Naive thymus-derived CD4-positive, alpha-beta T cell (primary cell): ENCODE measurements at regions not wholly inside any gene's neighbourhood (a gene's known extent, or its start where the extent isn't known, plus 50 kb on each side); places are given as distances from the start of the nearest gene placed in this dataset.

Experiments
- ATAC-seq: fragments of 150-1000 bp; cut with Tn5 transposase; 2 replicates; pipeline ENCODE4 v1.10.0; 2021; ENCODE audit warnings: mild to moderate bottlenecking, moderate library complexity
- CTCF ChIA-PET: fragments of 350-600 bp; sonication (Branson Sonifier 250); formaldehyde crosslinking; loops from one replicate; lab custom pipeline; 2021; ENCODE audit warnings: antibody characterized with exemption; lab: Charles Lee
- POLR2A ChIA-PET: fragments of 350-600 bp; sonication (Branson Sonifier 250); formaldehyde crosslinking; loops from one replicate; lab custom pipeline; 2021; ENCODE audit warnings: antibody characterized with exemption, inconsistent platforms; lab: Charles Lee
- DNase-seq, 9 donors: peaks; one replicate each; pipeline versions ENCODE4 v3.0.0 to v3.0.0-alpha.2; 2020 to 2022; ENCODE audit warnings: mixed read lengths in 1 of 9
- H3K27ac ChIP-seq: one replicate; pipeline ENCODE4 v1.7.0; 2013; ENCODE audit warnings: mild to moderate bottlenecking, low read depth, low read length, moderate library complexity
- H3K27me3 ChIP-seq, 2 donors: one replicate each; pipeline ENCODE4 v1.7.0; 2013; ENCODE audit warnings: low read length in 2 of 2, mild to moderate bottlenecking in 2 of 2, moderate library complexity in 2 of 2; ENCODE audit not compliant: control insufficient read depth in 2 of 2, insufficient read depth in 2 of 2
- H3K36me3 ChIP-seq, 3 experiments: 1 replicate in 2 of 3; 2 replicates in 1 of 3; pipeline ENCODE4 v1.7.0; 2013; ENCODE audit warnings: low read length in 3 of 3, mild to moderate bottlenecking in 3 of 3, moderate library complexity in 1 of 3; ENCODE audit not compliant: insufficient read depth in 3 of 3, control insufficient read depth in 2 of 3
- H3K4me1 ChIP-seq, 2 donors: one replicate each; pipeline ENCODE4 v1.7.0; 2013; ENCODE audit warnings: low read length in 2 of 2, mild to moderate bottlenecking in 2 of 2, moderate library complexity in 1 of 2; ENCODE audit not compliant: control insufficient read depth in 2 of 2, insufficient read depth in 2 of 2
- H3K4me3 ChIP-seq: 2 replicates; pipeline ENCODE4 v1.7.0; 2013; ENCODE audit warnings: mild to moderate bottlenecking, low read length
- H3K9me3 ChIP-seq, 3 experiments: 1 replicate in 2 of 3; 2 replicates in 1 of 3; pipeline ENCODE4 v1.7.0; 2013; ENCODE audit warnings: low read length in 3 of 3; ENCODE audit not compliant: control insufficient read depth in 2 of 3
- H3K27ac Mint-ChIP-seq, 9 donors: one replicate each; pipeline ENCODE4 v1.8.0; 2020 to 2022; ENCODE audit warnings: mixed read lengths in 9 of 9, mild to moderate bottlenecking in 8 of 9, moderate library complexity in 5 of 9, inconsistent platforms in 2 of 9
- H3K27me3 Mint-ChIP-seq, 5 donors: one replicate each; pipeline ENCODE4 v1.8.0; 2021 to 2022; ENCODE audit warnings: mixed read lengths in 5 of 5, mild to moderate bottlenecking in 1 of 5
- H3K36me3 Mint-ChIP-seq, 5 donors: one replicate each; pipeline ENCODE4 v1.8.0; 2020 to 2022; ENCODE audit warnings: mixed read lengths in 5 of 5, mild to moderate bottlenecking in 3 of 5, inconsistent platforms in 1 of 5
- H3K4me1 Mint-ChIP-seq, 7 donors: one replicate each; pipeline ENCODE4 v1.8.0; 2020 to 2022; ENCODE audit warnings: mixed read lengths in 7 of 7, mild to moderate bottlenecking in 3 of 7, inconsistent platforms in 1 of 7
- H3K4me3 Mint-ChIP-seq, 10 donors: one replicate each; pipeline ENCODE4 v1.8.0; 2020 to 2022; ENCODE audit warnings: mild to moderate bottlenecking in 10 of 10, mixed read lengths in 10 of 10, moderate library complexity in 6 of 10, inconsistent platforms in 2 of 10
- H3K9me3 Mint-ChIP-seq, 11 donors: one replicate each; pipeline ENCODE4 v1.8.0; 2020 to 2022; ENCODE audit warnings: mixed read lengths in 11 of 11, mild to moderate bottlenecking in 4 of 11, inconsistent platforms in 1 of 11, moderate library complexity in 1 of 11
- intact Hi-C, 2 donors: fragments of 100-400 bp; cut with micrococcal nuclease; formaldehyde crosslinking; loops; one replicate each; pipeline ENCODE4 v1.15.1; 2023

GRCh38 chr11:95703049-95703448 lies 86.5 kb downstream of the FAM76B start:
- CTCF ChIA-PET: interaction anchor here (0.6 to 12.4 kb wide), 4 partner anchors 11 to 772 kb away, joined by 3 to 192 read pairs (median 4); no protein-coding TSS in a partner anchor
- no peaks in the 10 kb centered on the region for H3K27me3 ChIP-seq
- H3K4me3 ChIP-seq: peak overlapping the region; percentile 8
- H3K4me1 Mint-ChIP-seq: peaks cover 23 to 40% (median 36%) of the 10 kb centered on the region in 7 donors
- H3K27ac ChIP-seq: peak overlapping the region; percentile 36
- no peaks in the 10 kb centered on the region for H3K27me3 Mint-ChIP-seq
- peaks cover 0 to 12% (median 0%) of the 10 kb centered on the region in 5 donors for H3K36me3 Mint-ChIP-seq
- POLR2A ChIA-PET: interaction anchor here (0.8 to 13.2 kb wide), 10 partner anchors 10 to 549 kb away, joined by 3 to 127 read pairs (median 5); partner anchors contain the start of gene SESN3
- H3K27ac Mint-ChIP-seq: peak overlapping the region in 1 of 9 donors; percentile 68
- ATAC-seq (no peak), DNase-seq (no peak)
- intact Hi-C loops: loop anchor here (1.0 to 10.0 kb wide), 8 partner anchors 36 to 634 kb away; no protein-coding TSS in a partner anchor
- H3K9me3 ChIP-seq: no peaks in the 10 kb centered on the region
- no peaks in the 10 kb centered on the region for H3K36me3 ChIP-seq
- peaks cover 49 to 68% of the 10 kb centered on the region in 2 donors for H3K4me1 ChIP-seq
- peak overlapping the region in 4 of 10 donors; percentile 12 to 51 (median 24) for H3K4me3 Mint-ChIP-seq
- peaks cover 0 to 4% (median 0%) of the 10 kb centered on the region in 11 donors for H3K9me3 Mint-ChIP-seq

- peaks cover 26 to 46% (median 41%) of the 10 kb centered on the region in 7 donors for H3K4me1 Mint-ChIP-seq
- no peak overlapping the region for H3K4me3 ChIP-seq
- H3K9me3 Mint-ChIP-seq: peaks cover 0 to 4% (median 0%) of the 10 kb centered on the region in 11 donors
- intact Hi-C loops: loop anchor here (5.0 to 10.0 kb wide), 7 partner anchors 35 to 610 kb away; no protein-coding TSS in a partner anchor
- DNase-seq (no peak), ATAC-seq (no peak)
- H3K36me3 ChIP-seq: no peaks in the 10 kb centered on the region
- H3K27me3 ChIP-seq: no peaks in the 10 kb centered on the region
- peaks cover 49 to 74% of the 10 kb centered on the region in 2 donors for H3K4me1 ChIP-seq
- H3K36me3 Mint-ChIP-seq: peaks cover 0 to 15% (median 0%) of the 10 kb centered on the region in 5 donors
- no peaks in the 10 kb centered on the region for H3K9me3 ChIP-seq
- POLR2A ChIA-PET: interaction anchor here (0.7 to 13.2 kb wide), 10 partner anchors 11 to 548 kb away, joined by 3 to 127 read pairs (median 5); partner anchors contain the start of gene SESN3
- peak overlapping the region in 3 of 10 donors; percentile 12 to 51 (median 37) for H3K4me3 Mint-ChIP-seq
- H3K27ac ChIP-seq: no peak overlapping the region
- peak overlapping the region in 1 of 9 donors; percentile 68 for H3K27ac Mint-ChIP-seq
- CTCF ChIA-PET: interaction anchor here (0.6 to 12.4 kb wide), 7 partner anchors 11 to 771 kb away, joined by 3 to 192 read pairs (median 4); no protein-coding TSS in a partner anchor
- H3K27me3 Mint-ChIP-seq: no peaks in the 10 kb centered on the region
Measured at GRCh38 chr11:95702526-95702925, 87.1 kb downstream of the FAM76B start.

GRCh38 chr11:95700471-95700817 lies 89.1 kb downstream of the FAM76B start:
- H3K4me1 ChIP-seq: peaks cover 46 to 74% of the 10 kb centered on the region in 2 donors
- no peaks in the 10 kb centered on the region for H3K27me3 ChIP-seq
- intact Hi-C loops: loop anchor here (1.0 to 10.0 kb wide), 12 partner anchors 11 to 608 kb away; partner anchors contain the start of genes SESN3 (in 2 of the 2) and FAM76B (in 1 of the 2)
- H3K9me3 Mint-ChIP-seq: peaks cover 0 to 11% (median 2%) of the 10 kb centered on the region in 11 donors
- peak; percentile 64 for ATAC-seq
- no peaks in the 10 kb centered on the region for H3K27me3 Mint-ChIP-seq
- H3K27ac ChIP-seq: peak overlapping the region; percentile 85
- peak overlapping the region in 8 of 9 donors; percentile 95 to 99 (median 96) for H3K27ac Mint-ChIP-seq
- ChIA-PET CTCF (interaction anchor here (0.6 to 3.5 kb wide), 7 partner anchors 10 to 546 kb away, joined by 3 to 18 read pairs (median 4); partner anchors contain the start of gene SESN3), POLR2A (interaction anchor here (0.6 to 13.2 kb wide), 12 partner anchors 10 to 633 kb away, joined by 3 to 127 read pairs (median 8); partner anchors contain the start of genes SESN3 and SRSF8)
- peak overlapping the region; percentile 36 for H3K4me3 ChIP-seq
- peak overlapping the region; percentile 68 to 87 (median 76) for H3K4me3 Mint-ChIP-seq
- no peaks in the 10 kb centered on the region for H3K9me3 ChIP-seq
- DNase-seq: peak in 7 of 9 donors; percentile 19 to 40 (median 28)
- peaks cover 0 to 32% (median 0%) of the 10 kb centered on the region in 5 donors for H3K36me3 Mint-ChIP-seq
- no peaks in the 10 kb centered on the region for H3K36me3 ChIP-seq
- peaks cover 32 to 63% (median 60%) of the 10 kb centered on the region in 7 donors for H3K4me1 Mint-ChIP-seq

GRCh38 chr11:95699631-95700470 lies 89.7 kb downstream of the FAM76B start:
- intact Hi-C loops: loop anchor here (1.0 to 10.0 kb wide), 14 partner anchors 11 to 608 kb away; partner anchors contain the start of genes SESN3 (in 2 of the 2) and FAM76B (in 1 of the 2)

GRCh38 chr11:95698676-95699557 lies 90.7 kb downstream of the FAM76B start:
- Histone ChIP-seq H3K9me3 (peaks cover 0 to 5% (median 0%) of the 10 kb centered on the region in 3 experiments), H3K4me3 (peak overlapping the region; percentile 36), H3K36me3 (no peaks in the 10 kb centered on the region), H3K27ac (peak overlapping the region; percentile 85), H3K27me3 (no peaks in the 10 kb centered on the region), H3K4me1 (peaks cover 42 to 62% of the 10 kb centered on the region in 2 donors)
- Mint-ChIP-seq H3K27me3 (no peaks in the 10 kb centered on the region), H3K27ac (peak overlapping the region in 8 of 9 donors; percentile 95 to 99 (median 96)), H3K9me3 (peaks cover 0 to 13% (median 3%) of the 10 kb centered on the region in 11 donors), H3K4me1 (peaks cover 32 to 68% (median 62%) of the 10 kb centered on the region in 7 donors), H3K36me3 (peaks cover 0 to 40% (median 0%) of the 10 kb centered on the region in 5 donors), H3K4me3 (peak overlapping the region in 9 of 10 donors; percentile 68 to 87 (median 74))
- ChIA-PET CTCF (interaction anchor here (0.7 to 3.5 kb wide), 7 partner anchors 10 to 545 kb away, joined by 3 to 18 read pairs (median 4); partner anchors contain the start of gene SESN3), POLR2A (interaction anchor here (0.6 to 13.2 kb wide), 23 partner anchors 9 to 632 kb away, joined by 3 to 127 read pairs (median 4); partner anchors contain the start of genes CEP57, FAM76B, SESN3 and SRSF8)
- intact Hi-C loops: loop anchor here in 1 of 2 donors (1.0 to 5.0 kb wide), 3 partner anchors 10 to 58 kb away; no protein-coding TSS in a partner anchor
- DNase-seq (no peak), ATAC-seq (peak; percentile 7)

More at GRCh38 chr11:95699631-95700470, 89.7 kb downstream of the FAM76B start:
- Mint-ChIP-seq H3K27me3 (no peaks in the 10 kb centered on the region), H3K36me3 (peaks cover 0 to 33% (median 0%) of the 10 kb centered on the region in 5 donors), H3K4me3 (peak overlapping the region; percentile 68 to 87 (median 76)), H3K27ac (peak overlapping the region in 8 of 9 donors; percentile 95 to 99 (median 96)), H3K9me3 (peaks cover 0 to 11% (median 2%) of the 10 kb centered on the region in 11 donors), H3K4me1 (peaks cover 32 to 65% (median 61%) of the 10 kb centered on the region in 7 donors)
- Histone ChIP-seq H3K27me3 (no peaks in the 10 kb centered on the region), H3K4me3 (peak overlapping the region; percentile 36), H3K9me3 (peaks cover 0 to 1% (median 0%) of the 10 kb centered on the region in 3 experiments), H3K4me1 (peaks cover 42 to 72% of the 10 kb centered on the region in 2 donors), H3K36me3 (no peaks in the 10 kb centered on the region), H3K27ac (peak overlapping the region; percentile 85)
- ATAC-seq: peak; percentile 78
- ChIA-PET POLR2A (interaction anchor here (0.6 to 13.2 kb wide), 24 partner anchors 8 to 633 kb away, joined by 3 to 127 read pairs (median 4); partner anchors contain the start of genes CEP57, FAM76B, SESN3 and SRSF8), CTCF (interaction anchor here (0.6 to 3.5 kb wide), 11 partner anchors 9 to 546 kb away, joined by 3 to 18 read pairs (median 4); partner anchors contain the start of gene SESN3)
- DNase-seq: peak in 7 of 9 donors; percentile 41 to 67 (median 49)
